ENCODE measurements at regions not wholly inside any gene's neighbourhood (a gene's known extent, or its start where the extent isn't known, plus 50 kb on each side); places are given as distances from the start of the nearest gene placed in this dataset.

GRCh38 chr6:103707596-103708325 is 1152.0 kb downstream of the HACE1 start:
- no peak overlapping the region for H3K9ac ChIP-seq (ENCODE audit: low read length)
- TF ChIP-seq EZH2phosphoT487 (conservative IDR thresholded peaks at IDR 0.05; ENCODE audit: low read length): no peak
- TF ChIP-seq, protein P1, sequence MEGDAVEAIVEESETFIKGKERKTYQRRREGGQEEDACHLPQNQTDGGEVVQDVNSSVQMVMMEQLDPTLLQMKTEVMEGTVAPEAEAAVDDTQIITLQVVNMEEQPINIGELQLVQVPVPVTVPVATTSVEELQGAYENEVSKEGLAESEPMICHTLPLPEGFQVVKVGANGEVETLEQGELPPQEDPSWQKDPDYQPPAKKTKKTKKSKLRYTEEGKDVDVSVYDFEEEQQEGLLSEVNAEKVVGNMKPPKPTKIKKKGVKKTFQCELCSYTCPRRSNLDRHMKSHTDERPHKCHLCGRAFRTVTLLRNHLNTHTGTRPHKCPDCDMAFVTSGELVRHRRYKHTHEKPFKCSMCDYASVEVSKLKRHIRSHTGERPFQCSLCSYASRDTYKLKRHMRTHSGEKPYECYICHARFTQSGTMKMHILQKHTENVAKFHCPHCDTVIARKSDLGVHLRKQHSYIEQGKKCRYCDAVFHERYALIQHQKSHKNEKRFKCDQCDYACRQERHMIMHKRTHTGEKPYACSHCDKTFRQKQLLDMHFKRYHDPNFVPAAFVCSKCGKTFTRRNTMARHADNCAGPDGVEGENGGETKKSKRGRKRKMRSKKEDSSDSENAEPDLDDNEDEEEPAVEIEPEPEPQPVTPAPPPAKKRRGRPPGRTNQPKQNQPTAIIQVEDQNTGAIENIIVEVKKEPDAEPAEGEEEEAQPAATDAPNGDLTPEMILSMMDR (IDR thresholded peaks at IDR 0.05; ENCODE audit: insufficient read depth, low read length, poor library complexity, severe bottlenecking): no peak
- no peaks in the 10 kb centered on the region for H4K20me1 ChIP-seq (ENCODE audit: low read depth, low read length)
- H2AFZ ChIP-seq (ENCODE audit: low read depth, low read length, severe bottlenecking): no peak overlapping the region
- no peak overlapping the region for H3K27ac ChIP-seq (ENCODE audit: low read depth, low read length)
- H3K4me2 ChIP-seq (ENCODE audit: low read depth, low read length, poor library complexity, severe bottlenecking): no peak overlapping the region
- H3K9me2 ChIP-seq (replicated peaks; ENCODE audit: insufficient read depth, low read length): no peaks in the 10 kb centered on the region
- no peaks in the 10 kb centered on the region for H3F3A ChIP-seq (ENCODE audit: insufficient read depth)
- no peak overlapping the region for H3K4me3 ChIP-seq (ENCODE audit: insufficient read depth, low read length, poor library complexity, severe bottlenecking)
- H3K36me3 ChIP-seq (ENCODE audit: low read length): no peaks in the 10 kb centered on the region
- H3K79me2 ChIP-seq (ENCODE audit: insufficient read depth, low read length): no peaks in the 10 kb centered on the region
- H3K9me3 ChIP-seq (ENCODE audit: insufficient read depth, low read length): no peaks in the 10 kb centered on the region
- H3K27me3 ChIP-seq (ENCODE audit: low read length): no peaks in the 10 kb centered on the region

DNA sequence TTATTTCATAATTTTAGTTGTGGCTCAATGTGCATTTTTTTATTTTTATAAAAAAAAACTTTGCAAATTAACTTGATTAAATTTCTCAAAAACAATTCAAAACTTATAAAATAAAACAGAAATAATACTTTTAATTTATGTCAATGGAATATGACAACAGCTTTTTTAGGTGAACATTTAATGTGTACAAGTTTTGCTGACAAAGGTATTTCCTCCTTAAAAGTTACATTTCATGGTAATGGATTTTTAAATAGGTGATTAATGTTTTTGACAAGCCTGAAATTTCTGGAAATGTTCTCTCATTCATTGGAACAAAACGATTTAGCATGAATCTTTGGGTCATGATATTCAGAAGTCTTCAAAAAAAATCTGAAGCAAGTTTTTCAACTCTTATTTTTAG is 1160.0 kb downstream of the HACE1 start:
- Histone ChIP-seq H2AFZ (ENCODE audit: low read depth, low read length, severe bottlenecking) (no peak overlapping the region), H3K36me3 (ENCODE audit: low read length) (no peaks in the 10 kb centered on the region), H3F3A (ENCODE audit: insufficient read depth) (no peaks in the 10 kb centered on the region), H3K79me2 (ENCODE audit: insufficient read depth, low read length) (no peaks in the 10 kb centered on the region), H3K4me3 (ENCODE audit: insufficient read depth, low read length, poor library complexity, severe bottlenecking) (no peak overlapping the region), H3K4me2 (ENCODE audit: low read depth, low read length, poor library complexity, severe bottlenecking) (no peak overlapping the region), H3K9me2 (replicated peaks; ENCODE audit: insufficient read depth, low read length) (no peaks in the 10 kb centered on the region), H3K27me3 (ENCODE audit: low read length) (no peaks in the 10 kb centered on the region), H4K20me1 (ENCODE audit: low read depth, low read length) (no peaks in the 10 kb centered on the region), H3K27ac (ENCODE audit: low read depth, low read length) (no peak overlapping the region), H3K9me3 (ENCODE audit: insufficient read depth, low read length) (no peaks in the 10 kb centered on the region), H3K9ac (ENCODE audit: low read length) (no peak overlapping the region)
- no peak for TF ChIP-seq EZH2phosphoT487 (conservative IDR thresholded peaks at IDR 0.05; ENCODE audit: low read length)
- TF ChIP-seq, protein P1 (IDR thresholded peaks at IDR 0.05; ENCODE audit: insufficient read depth, low read length, poor library complexity, severe bottlenecking): no peak

DNA sequence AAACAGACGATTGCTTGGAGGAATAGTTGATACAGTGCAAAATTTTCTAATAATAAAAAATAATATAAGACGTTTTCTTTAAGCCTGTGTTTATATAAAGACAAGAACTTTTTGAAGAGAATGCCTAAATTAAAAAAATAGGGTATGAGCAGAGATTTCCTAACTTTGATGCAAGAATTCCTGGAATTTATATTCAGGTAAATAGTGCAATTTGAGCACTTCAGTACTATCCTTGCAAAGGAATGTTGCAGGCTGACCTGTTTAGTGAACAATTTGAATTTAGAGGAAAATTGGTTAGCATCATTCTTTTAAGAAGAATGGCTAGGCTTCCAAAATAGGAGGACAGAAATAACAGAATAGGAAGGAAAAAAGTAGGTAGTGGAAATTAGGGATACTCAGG is 1172.3 kb downstream of the HACE1 start:
- Histone ChIP-seq H3K4me2 (ENCODE audit: low read depth, low read length, poor library complexity, severe bottlenecking) (no peak overlapping the region), H3K27me3 (ENCODE audit: low read length) (no peaks in the 10 kb centered on the region), H3K9me2 (replicated peaks; ENCODE audit: insufficient read depth, low read length) (0 out of 2 replicates have a peak, but pooled peaks cover 4% of the 10 kb centered on the region), H3K36me3 (ENCODE audit: low read length) (no peaks in the 10 kb centered on the region), H3K9ac (ENCODE audit: low read length) (no peak overlapping the region), H3K27ac (ENCODE audit: low read depth, low read length) (no peak overlapping the region), H3F3A (ENCODE audit: insufficient read depth) (no peaks in the 10 kb centered on the region), H2AFZ (ENCODE audit: low read depth, low read length, severe bottlenecking) (no peak overlapping the region), H3K9me3 (ENCODE audit: insufficient read depth, low read length) (no peaks in the 10 kb centered on the region), H4K20me1 (ENCODE audit: low read depth, low read length) (no peaks in the 10 kb centered on the region), H3K79me2 (ENCODE audit: insufficient read depth, low read length) (no peaks in the 10 kb centered on the region), H3K4me3 (ENCODE audit: insufficient read depth, low read length, poor library complexity, severe bottlenecking) (no peak overlapping the region)
- TF ChIP-seq EZH2phosphoT487 (conservative IDR thresholded peaks at IDR 0.05; ENCODE audit: low read length): no peak
- TF ChIP-seq, protein P1 (IDR thresholded peaks at IDR 0.05; ENCODE audit: insufficient read depth, low read length, poor library complexity, severe bottlenecking): no peak
